IMR-90 (cell line): ENCODE measurements at regions not wholly inside any gene's neighbourhood (a gene's known extent, or its start where the extent isn't known, plus 50 kb on each side); places are given as distances from the start of the nearest gene placed in this dataset.
"Not testable (repeated sequence)": the region's sequence is repeated elsewhere in the genome, so short reads cannot be mapped to it uniquely, and the experiment has no call there.

Experiments used
- ATAC-seq: fragments of 200-7000 bp; cut with Tn5 transposase; 2 replicates; pipeline ENCODE4 v1.9.1; 2020; ENCODE audit warnings: low read depth, mild to moderate bottlenecking, moderate library complexity
- BruUV-seq: library from RNA; stranded (reverse); fragments of 400-500 nt; replicated peaks from 2 replicates; lab custom pipeline; 2021; lab: Mats Ljungman, UMichigan
- CTCF ChIA-PET: fragments of 300-600 bp; formaldehyde crosslinking; extraction: SDS; loops from one replicate; lab custom pipeline; 2021; ENCODE audit warnings: antibody characterized with exemption; lab: Yijun Ruan, JAX
- POLR2A ChIA-PET: fragments of 300-600 bp; sonication (Branson Sonifier 250); formaldehyde crosslinking; loops from one replicate; lab custom pipeline; 2022; ENCODE audit warnings: antibody characterized with exemption; ENCODE audit not compliant: unreplicated experiment; lab: Charles Lee
- DNase-seq: peaks from one replicate; pipeline ENCODE4 v3.0.0; 2013
- H2AFZ ChIP-seq: replicated peaks from 2 replicates; pipeline ENCODE3; 2013; ENCODE audit warnings: low read length, mild to moderate bottlenecking; ENCODE audit not compliant: poor library complexity
- H2AK5ac ChIP-seq: 2 replicates; pipeline ENCODE4 v1.6.1; 2013; ENCODE audit warnings: low read depth, low read length, inconsistent platforms
- H2AK9ac ChIP-seq: replicated peaks from 2 replicates; pipeline ENCODE3; 2013; ENCODE audit warnings: mild to moderate bottlenecking, low read depth, low read length, moderate library complexity; ENCODE audit not compliant: poor library complexity
- H2BK120ac ChIP-seq: 2 replicates; pipeline ENCODE4 v1.6.1; 2013; ENCODE audit warnings: low read depth, low read length, inconsistent platforms
- H2BK15ac ChIP-seq: 3 replicates; pipeline ENCODE4 v1.6.1; 2013; ENCODE audit warnings: low read depth, low read length, inconsistent platforms
- H2BK20ac ChIP-seq: 2 replicates; pipeline ENCODE4 v1.6.1; 2013; ENCODE audit warnings: low read depth, mild to moderate bottlenecking, inconsistent platforms, low read length, moderate library complexity
- H2BK5ac ChIP-seq: 2 replicates; pipeline ENCODE4 v1.6.1; 2013; ENCODE audit warnings: mild to moderate bottlenecking, low read depth, low read length, inconsistent platforms; ENCODE audit not compliant: poor library complexity, severe bottlenecking
- H3K14ac ChIP-seq: replicated peaks from 2 replicates; pipeline ENCODE4 v1.6.1; 2013; ENCODE audit warnings: low read depth, low read length, inconsistent platforms
- H3K18ac ChIP-seq: 2 replicates; pipeline ENCODE4 v1.6.1; 2013; ENCODE audit warnings: low read depth, low read length, control low read depth
- H3K23ac ChIP-seq: 2 replicates; pipeline ENCODE4 v1.6.1; 2013; ENCODE audit warnings: low read depth, low read length, inconsistent platforms
- H3K27ac ChIP-seq: 2 replicates; pipeline ENCODE4 v1.5.1; 2013; ENCODE audit warnings: mild to moderate bottlenecking, control low read depth, low read length; ENCODE audit not compliant: insufficient read depth
- H3K27me3 ChIP-seq: 2 replicates; pipeline ENCODE4 v1.6.1; 2013; ENCODE audit warnings: low read length; ENCODE audit not compliant: control insufficient read depth, insufficient read depth
- H3K36me3 ChIP-seq: 2 replicates; pipeline ENCODE4 v1.6.1; 2013; ENCODE audit warnings: low read length, mixed read lengths; ENCODE audit not compliant: control insufficient read depth, insufficient read depth
- H3K4ac ChIP-seq: 2 replicates; pipeline ENCODE4 v1.6.1; 2013; ENCODE audit warnings: low read depth, low read length, inconsistent platforms
- H3K4me1 ChIP-seq: 2 replicates; pipeline ENCODE4 v1.6.1; 2013; ENCODE audit warnings: low read length, mixed read lengths; ENCODE audit not compliant: control insufficient read depth, insufficient read depth
- H3K4me2 ChIP-seq: 2 replicates; pipeline ENCODE4 v1.6.1; 2013; ENCODE audit warnings: low read depth, mild to moderate bottlenecking, control low read depth, low read length, moderate library complexity
- H3K4me3 ChIP-seq: 2 replicates; pipeline ENCODE4 v1.5.1; 2013; ENCODE audit warnings: low read depth, mild to moderate bottlenecking, control low read depth, low read length, moderate library complexity; ENCODE audit not compliant: insufficient read depth
- H3K56ac ChIP-seq: 2 replicates; pipeline ENCODE4 v1.6.1; 2013; ENCODE audit warnings: low read length, inconsistent platforms; ENCODE audit not compliant: insufficient read depth; ENCODE audit errors: extremely low read depth
- H3K79me1 ChIP-seq, 2 experiments: 2 replicates each; pipeline ENCODE4 v1.6.1; 2013; ENCODE audit warnings: low read length in 2 of 2, inconsistent platforms in 1 of 2, low read depth in 1 of 2
- H3K9ac ChIP-seq: 2 replicates; pipeline ENCODE4 v1.6.1; 2013; ENCODE audit warnings: low read depth, low read length, control low read depth
- H3K9me1 ChIP-seq: 2 replicates; pipeline ENCODE4 v1.6.1; 2013; ENCODE audit warnings: low read length, inconsistent platforms; ENCODE audit not compliant: insufficient read depth
- H3K9me3 ChIP-seq: 2 replicates; pipeline ENCODE4 v1.6.1; 2013; ENCODE audit warnings: low read length; ENCODE audit not compliant: control insufficient read depth, insufficient read depth
- H4K20me1 ChIP-seq: 2 replicates; pipeline ENCODE4 v1.6.1; 2013; ENCODE audit warnings: low read length, inconsistent platforms; ENCODE audit not compliant: insufficient read depth
- H4K5ac ChIP-seq: 2 replicates; pipeline ENCODE4 v1.6.1; 2013; ENCODE audit warnings: mild to moderate bottlenecking, low read depth, low read length, control low read depth
- H4K8ac ChIP-seq, 2 experiments: 2 replicates each; pipeline ENCODE4 v1.6.1; 2013; ENCODE audit warnings: low read depth in 2 of 2, low read length in 2 of 2, control low read depth in 1 of 2, inconsistent platforms in 1 of 2
- H4K91ac ChIP-seq: 2 replicates; pipeline ENCODE4 v1.6.1; 2013; ENCODE audit warnings: low read depth, low read length, inconsistent platforms; ENCODE audit not compliant: insufficient read depth
- dilution Hi-C: fragments of 300-500 bp; cut with HindIII; formaldehyde crosslinking; loops from one replicate; pipeline ENCODE4 v1.14.3; 2018; ENCODE audit warnings: low sequenced_read_pairs; ENCODE audit not compliant: unreplicated experiment
- in situ Hi-C: fragments of 300-500 bp; cut with MboI; formaldehyde crosslinking; loops from 3 replicates; pipeline ENCODE4 v1.14.3; 2019; ENCODE audit warnings: low sequenced_read_pairs, inconsistent platforms, mixed read lengths
- intact Hi-C: fragments of 100-400 bp; cut with micrococcal nuclease; formaldehyde crosslinking; loops from 2 replicates; pipeline ENCODE4 v1.10.0; 2022

- in situ Hi-C loops, H3K4ac ChIP-seq, H4K5ac ChIP-seq, H2AK5ac ChIP-seq, H4K20me1 ChIP-seq, ATAC-seq, H3K9ac ChIP-seq, H4K91ac ChIP-seq, DNase-seq, H3K23ac ChIP-seq, intact Hi-C loops, H3K27ac ChIP-seq, H3K27me3 ChIP-seq, H3K14ac ChIP-seq, H3K56ac ChIP-seq, H2BK5ac ChIP-seq, BruUV-seq, H3K4me1 ChIP-seq, dilution Hi-C loops, H3K9me3 ChIP-seq, H3K4me2 ChIP-seq, H2BK20ac ChIP-seq, H2BK15ac ChIP-seq, CTCF ChIA-PET, H4K8ac ChIP-seq, POLR2A ChIA-PET, H3K18ac ChIP-seq, H3K4me3 ChIP-seq, H3K9me1 ChIP-seq, H3K79me1 ChIP-seq, H3K36me3 ChIP-seq, H2AK9ac ChIP-seq, H2BK120ac ChIP-seq, H2AFZ ChIP-seq: not testable (repeated sequence)
Measured at GRCh38 chr6:5873976-5874375, 132.7 kb downstream of the NRN1 start.
